SK-N-SH (cell line): ENCODE measurements at regions not wholly inside any gene's neighbourhood (a gene's known extent, or its start where the extent isn't known, plus 50 kb on each side); places are given as distances from the start of the nearest gene placed in this dataset.

Experiments used
- CTCF ChIA-PET: fragments of 300-600, 350-600 bp; formaldehyde crosslinking; extraction: SDS; loops from one replicate; lab custom pipeline; 2021; lab: Yijun Ruan, JAX
- POLR2A ChIA-PET: fragments of 350-600 bp; sonication (Branson Sonifier 250); formaldehyde crosslinking; extraction: SDS; loops from one replicate; lab custom pipeline; 2020; ENCODE audit warnings: antibody characterized with exemption, inconsistent platforms; lab: Yijun Ruan, JAX
- DNase-seq: peaks from one replicate; pipeline ENCODE4 v3.0.0; 2012
- H2AFZ ChIP-seq: fragments of 200-600 bp; sonication (generic); 2 replicates; pipeline ENCODE4 v1.8.1; 2016; ENCODE audit warnings: antibody characterized with exemption, mild to moderate bottlenecking, low read depth
- H3F3A ChIP-seq: fragments of 200-600 bp; sonication (generic); replicated peaks from 2 replicates; pipeline ENCODE3; 2016; ENCODE audit warnings: antibody characterized with exemption, mild to moderate bottlenecking; ENCODE audit not compliant: insufficient read depth
- H3K27ac ChIP-seq, 2 experiments: fragments of 200-500 bp in 1 of 2; fragments of 200-600 bp in 1 of 2; sonication (Bioruptor generic) in 1 of 2; sonication (generic), shearing (Covaris generic) in 1 of 2; 2 replicates each; pipeline versions ENCODE4 v1.5.1 to v1.6.1; 2014 to 2016; ENCODE audit warnings: low read depth in 2 of 2, inconsistent platforms in 1 of 2, low read length in 1 of 2, mild to moderate bottlenecking in 1 of 2, mixed read lengths in 1 of 2
- H3K27me3 ChIP-seq: fragments of 200-600 bp; sonication (generic), shearing (Covaris generic); 2 replicates; pipeline ENCODE4 v1.6.1; 2016; ENCODE audit warnings: mixed run types; ENCODE audit not compliant: insufficient read depth
- H3K36me3 ChIP-seq, 2 experiments: fragments of 200-500 bp in 1 of 2; fragments of 200-600 bp in 1 of 2; sonication (Bioruptor generic) in 1 of 2; sonication (generic) in 1 of 2; replicated peaks in 1 of 2; 2 replicates each; pipeline versions ENCODE3 to v1.5.1; 2014 to 2016; ENCODE audit warnings: low read length in 1 of 2, mild to moderate bottlenecking in 1 of 2; ENCODE audit not compliant: insufficient read depth in 2 of 2, control insufficient read depth in 1 of 2
- H3K4me1 ChIP-seq, 2 experiments: fragments of 200-500 bp in 1 of 2; fragments of 200-600 bp in 1 of 2; sonication (Bioruptor generic) in 1 of 2; sonication (generic), shearing (Covaris generic) in 1 of 2; 2 replicates each; pipeline versions ENCODE4 v1.5.1 to v1.6.1; 2014 to 2016; ENCODE audit warnings: low read depth in 1 of 2, low read length in 1 of 2, mixed run types in 1 of 2; ENCODE audit not compliant: insufficient read depth in 2 of 2, control insufficient read depth in 1 of 2
- H3K4me2 ChIP-seq: fragments of 200-600 bp; sonication (generic), shearing (Covaris generic); 2 replicates; pipeline ENCODE4 v1.6.1; 2017; ENCODE audit warnings: mixed run types
- H3K4me3 ChIP-seq, 2 experiments: fragments of 200-500 bp in 1 of 2; fragments of 200-600 bp in 1 of 2; sonication (Bioruptor generic) in 1 of 2; sonication (generic), shearing (Covaris generic) in 1 of 2; 2 replicates each; pipeline versions ENCODE4 v1.5.1 to v1.8.1; 2014 to 2016; ENCODE audit warnings: low read depth in 2 of 2, inconsistent platforms in 1 of 2, low read length in 1 of 2, mild to moderate bottlenecking in 1 of 2, mixed read lengths in 1 of 2, moderate library complexity in 1 of 2
- H3K79me2 ChIP-seq: fragments of 200-600 bp; sonication (generic); 2 replicates; pipeline ENCODE4 v1.8.1; 2017; ENCODE audit warnings: mild to moderate bottlenecking; ENCODE audit not compliant: insufficient read depth
- H3K9ac ChIP-seq: fragments of 200-600 bp; sonication (generic); 2 replicates; pipeline ENCODE4 v1.6.1; 2017; ENCODE audit warnings: mixed run types
- H3K9me2 ChIP-seq: fragments of 200-600 bp; sonication (generic); 2 replicates; pipeline ENCODE4 v1.6.1; 2017; ENCODE audit warnings: mixed run types
- H3K9me3 ChIP-seq: fragments of 200-600 bp; sonication (generic); 2 replicates; pipeline ENCODE4 v1.6.1; 2017; ENCODE audit warnings: mixed run types, mild to moderate bottlenecking, moderate library complexity
- H4K20me1 ChIP-seq: fragments of 200-600 bp; sonication (generic); 2 replicates; pipeline ENCODE4 v1.6.1; 2017; ENCODE audit warnings: mild to moderate bottlenecking, mixed run types; ENCODE audit not compliant: insufficient read depth
- CHD2 ChIP-seq: fragments of 150-350 bp; IDR thresholded peaks from 2 replicates; pipeline ENCODE4 v1.6.1; 2018; ENCODE audit warnings: low read length; ENCODE audit not compliant: partially characterized antibody
- ELF1 ChIP-seq: IDR thresholded peaks from 2 replicates; pipeline ENCODE4 v1.4.0; 2012
- EP300 ChIP-seq, 2 experiments: IDR thresholded peaks; 2 replicates each; pipeline versions ENCODE4 v1.4.0 to v1.6.1; 2012; ENCODE audit warnings: borderline replicate concordance in 1 of 2, low read depth in 1 of 2, low read length in 1 of 2
- EZH2phosphoT487 ChIP-seq: fragments of 200-600 bp; sonication (generic); IDR thresholded peaks from 2 replicates; pipeline ENCODE4 v1.6.1; 2017; ENCODE audit warnings: low read depth, mixed run types, mild to moderate bottlenecking, antibody characterized with exemption, moderate library complexity, borderline replicate concordance
- FOSL2 ChIP-seq: IDR thresholded peaks from 2 replicates; pipeline ENCODE4 v1.4.0; 2012; ENCODE audit warnings: low read depth, mild to moderate bottlenecking, moderate library complexity, borderline replicate concordance
- GATA2 ChIP-seq: sonication (generic); formaldehyde crosslinking; IDR thresholded peaks from 2 replicates; pipeline ENCODE4 v1.5.0; 2020; ENCODE audit warnings: mild to moderate bottlenecking, missing genetic modification reagents
- JUND ChIP-seq: IDR thresholded peaks from 2 replicates; pipeline ENCODE4 v1.4.0; 2012
- RAD21 ChIP-seq: IDR thresholded peaks from 2 replicates; pipeline ENCODE4 v1.6.1; 2012; ENCODE audit warnings: mild to moderate bottlenecking, low read length
- RCOR1 ChIP-seq: fragments of 150-350 bp; IDR thresholded peaks from 2 replicates; pipeline ENCODE4 v1.6.1; 2017; ENCODE audit warnings: antibody characterized with exemption, low read length
- SIN3A ChIP-seq: IDR thresholded peaks from 2 replicates; pipeline ENCODE4 v1.6.1; 2012; ENCODE audit warnings: low read depth, mild to moderate bottlenecking, low read length, moderate library complexity, borderline replicate concordance
- SMC3 ChIP-seq: IDR thresholded peaks from 2 replicates; pipeline ENCODE4 v1.6.1; 2012; ENCODE audit warnings: low read depth, low read length, improper control_type of control experiment
- TAF1 ChIP-seq: IDR thresholded peaks from 2 replicates; pipeline ENCODE4 v1.6.1; 2012; ENCODE audit warnings: low read depth, mild to moderate bottlenecking, low read length, moderate library complexity, borderline replicate concordance
- TEAD4 ChIP-seq: IDR thresholded peaks from 2 replicates; pipeline ENCODE4 v1.4.0; 2012; ENCODE audit warnings: mild to moderate bottlenecking, borderline replicate concordance; ENCODE audit not compliant: insufficient read depth
- WGBS: methylation state at CpG from one replicate; pipeline ENCODE4 v1.1.6; 2017; ENCODE audit warnings: low lambda C conversion rate; 5-methylcytosine and 5-hydroxymethylcytosine counted together
- TF ChIP-seq, protein P1 (sequence below): fragments of 150-350 bp; IDR thresholded peaks from 2 replicates; pipeline ENCODE4 v1.6.1; 2016; ENCODE audit warnings: mild to moderate bottlenecking, low read depth, low read length
- TF ChIP-seq, protein P2 (sequence below): IDR thresholded peaks from 2 replicates; pipeline ENCODE4 v1.6.1; 2012; ENCODE audit warnings: mild to moderate bottlenecking, low read depth, low read length, moderate library complexity
- TF ChIP-seq, protein P3 (sequence below): fragments of 200-600 bp; sonication (generic); IDR thresholded peaks from 2 replicates; pipeline ENCODE4 v1.6.1; 2017; ENCODE audit warnings: antibody characterized with exemption, mild to moderate bottlenecking, moderate library complexity
- TF ChIP-seq, protein P4 (sequence below): IDR thresholded peaks from 2 replicates; pipeline ENCODE4 v1.4.0; 2012; ENCODE audit warnings: low read depth, borderline replicate concordance

DNA sequence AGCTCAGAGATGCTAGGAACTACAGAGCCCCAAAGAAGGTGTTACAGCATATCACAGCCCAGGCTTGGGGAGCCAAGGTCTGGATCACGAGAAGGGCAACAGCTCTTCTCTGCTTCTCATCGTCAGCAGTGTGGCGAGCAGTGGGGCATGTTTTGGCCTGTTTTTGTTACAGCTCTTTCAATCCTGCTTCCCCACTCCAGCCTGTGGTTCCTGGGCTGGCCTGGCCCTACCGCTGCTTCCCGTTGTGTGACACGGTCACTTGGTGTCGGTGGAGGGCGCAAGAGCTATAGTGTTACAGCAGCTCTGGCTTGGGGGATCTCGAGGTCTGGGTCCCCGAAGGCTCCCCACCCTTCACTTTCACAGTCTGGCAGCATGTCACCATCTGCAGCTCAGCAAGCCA lies 870.2 kb downstream of the CBLN2 start:
- Histone ChIP-seq H3K36me3 (no peaks in the 10 kb centered on the region), H3K9me3 (no peaks in the 10 kb centered on the region), H3F3A (no peaks in the 10 kb centered on the region), H3K4me1 (no peaks in the 10 kb centered on the region), H3K4me3 (no peak overlapping the region), H4K20me1 (no peaks in the 10 kb centered on the region), H3K9ac (no peak overlapping the region), H2AFZ (no peak overlapping the region), H3K27me3 (no peaks in the 10 kb centered on the region), H3K27ac (no peak overlapping the region), H3K9me2 (no peaks in the 10 kb centered on the region), H3K79me2 (no peaks in the 10 kb centered on the region), H3K4me2 (no peak overlapping the region)
- TF ChIP-seq FOSL2 (no peak), RCOR1 (no peak), TAF1 (no peak), CHD2 (no peak), SMC3 (no peak), SIN3A (no peak), TEAD4 (no peak), JUND (no peak)
- TF ChIP-seq, protein P1, sequence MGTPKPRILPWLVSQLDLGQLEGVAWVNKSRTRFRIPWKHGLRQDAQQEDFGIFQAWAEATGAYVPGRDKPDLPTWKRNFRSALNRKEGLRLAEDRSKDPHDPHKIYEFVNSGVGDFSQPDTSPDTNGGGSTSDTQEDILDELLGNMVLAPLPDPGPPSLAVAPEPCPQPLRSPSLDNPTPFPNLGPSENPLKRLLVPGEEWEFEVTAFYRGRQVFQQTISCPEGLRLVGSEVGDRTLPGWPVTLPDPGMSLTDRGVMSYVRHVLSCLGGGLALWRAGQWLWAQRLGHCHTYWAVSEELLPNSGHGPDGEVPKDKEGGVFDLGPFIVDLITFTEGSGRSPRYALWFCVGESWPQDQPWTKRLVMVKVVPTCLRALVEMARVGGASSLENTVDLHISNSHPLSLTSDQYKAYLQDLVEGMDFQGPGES, result no peak
- TF ChIP-seq, protein P2, sequence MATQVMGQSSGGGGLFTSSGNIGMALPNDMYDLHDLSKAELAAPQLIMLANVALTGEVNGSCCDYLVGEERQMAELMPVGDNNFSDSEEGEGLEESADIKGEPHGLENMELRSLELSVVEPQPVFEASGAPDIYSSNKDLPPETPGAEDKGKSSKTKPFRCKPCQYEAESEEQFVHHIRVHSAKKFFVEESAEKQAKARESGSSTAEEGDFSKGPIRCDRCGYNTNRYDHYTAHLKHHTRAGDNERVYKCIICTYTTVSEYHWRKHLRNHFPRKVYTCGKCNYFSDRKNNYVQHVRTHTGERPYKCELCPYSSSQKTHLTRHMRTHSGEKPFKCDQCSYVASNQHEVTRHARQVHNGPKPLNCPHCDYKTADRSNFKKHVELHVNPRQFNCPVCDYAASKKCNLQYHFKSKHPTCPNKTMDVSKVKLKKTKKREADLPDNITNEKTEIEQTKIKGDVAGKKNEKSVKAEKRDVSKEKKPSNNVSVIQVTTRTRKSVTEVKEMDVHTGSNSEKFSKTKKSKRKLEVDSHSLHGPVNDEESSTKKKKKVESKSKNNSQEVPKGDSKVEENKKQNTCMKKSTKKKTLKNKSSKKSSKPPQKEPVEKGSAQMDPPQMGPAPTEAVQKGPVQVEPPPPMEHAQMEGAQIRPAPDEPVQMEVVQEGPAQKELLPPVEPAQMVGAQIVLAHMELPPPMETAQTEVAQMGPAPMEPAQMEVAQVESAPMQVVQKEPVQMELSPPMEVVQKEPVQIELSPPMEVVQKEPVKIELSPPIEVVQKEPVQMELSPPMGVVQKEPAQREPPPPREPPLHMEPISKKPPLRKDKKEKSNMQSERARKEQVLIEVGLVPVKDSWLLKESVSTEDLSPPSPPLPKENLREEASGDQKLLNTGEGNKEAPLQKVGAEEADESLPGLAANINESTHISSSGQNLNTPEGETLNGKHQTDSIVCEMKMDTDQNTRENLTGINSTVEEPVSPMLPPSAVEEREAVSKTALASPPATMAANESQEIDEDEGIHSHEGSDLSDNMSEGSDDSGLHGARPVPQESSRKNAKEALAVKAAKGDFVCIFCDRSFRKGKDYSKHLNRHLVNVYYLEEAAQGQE, result no peak
- TF ChIP-seq, protein P3, sequence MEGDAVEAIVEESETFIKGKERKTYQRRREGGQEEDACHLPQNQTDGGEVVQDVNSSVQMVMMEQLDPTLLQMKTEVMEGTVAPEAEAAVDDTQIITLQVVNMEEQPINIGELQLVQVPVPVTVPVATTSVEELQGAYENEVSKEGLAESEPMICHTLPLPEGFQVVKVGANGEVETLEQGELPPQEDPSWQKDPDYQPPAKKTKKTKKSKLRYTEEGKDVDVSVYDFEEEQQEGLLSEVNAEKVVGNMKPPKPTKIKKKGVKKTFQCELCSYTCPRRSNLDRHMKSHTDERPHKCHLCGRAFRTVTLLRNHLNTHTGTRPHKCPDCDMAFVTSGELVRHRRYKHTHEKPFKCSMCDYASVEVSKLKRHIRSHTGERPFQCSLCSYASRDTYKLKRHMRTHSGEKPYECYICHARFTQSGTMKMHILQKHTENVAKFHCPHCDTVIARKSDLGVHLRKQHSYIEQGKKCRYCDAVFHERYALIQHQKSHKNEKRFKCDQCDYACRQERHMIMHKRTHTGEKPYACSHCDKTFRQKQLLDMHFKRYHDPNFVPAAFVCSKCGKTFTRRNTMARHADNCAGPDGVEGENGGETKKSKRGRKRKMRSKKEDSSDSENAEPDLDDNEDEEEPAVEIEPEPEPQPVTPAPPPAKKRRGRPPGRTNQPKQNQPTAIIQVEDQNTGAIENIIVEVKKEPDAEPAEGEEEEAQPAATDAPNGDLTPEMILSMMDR, result no peak
- ChIA-PET POLR2A (no interaction called here), CTCF (no interaction called here)
- 76% methylated on average over 10 of the region's 10 CpGs for WGBS
- no peak for DNase-seq

DNA sequence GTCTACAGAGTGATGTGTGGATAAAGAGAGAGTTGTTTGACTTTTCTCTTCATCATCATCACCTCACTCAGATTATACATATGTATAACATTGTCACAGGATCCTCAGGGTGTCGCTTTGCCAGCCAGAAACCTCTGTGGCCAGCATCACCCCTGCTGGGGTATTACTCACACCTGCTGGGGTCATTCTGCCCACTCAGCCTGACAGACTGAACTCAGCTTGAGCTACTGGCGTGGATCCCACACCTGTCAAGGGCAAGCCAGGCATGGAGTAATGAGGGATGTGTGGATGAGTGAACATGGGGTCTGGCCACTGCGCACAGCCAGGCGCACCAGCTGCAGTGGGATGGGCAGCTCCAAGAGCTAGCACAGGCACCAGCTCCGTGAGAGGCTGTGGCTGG lies 870.6 kb downstream of the CBLN2 start:
- Histone ChIP-seq H3K27me3 (no peaks in the 10 kb centered on the region), H3K9ac (no peak overlapping the region), H3K9me3 (no peaks in the 10 kb centered on the region), H3F3A (no peaks in the 10 kb centered on the region), H3K36me3 (no peaks in the 10 kb centered on the region), H3K9me2 (no peaks in the 10 kb centered on the region), H3K4me1 (no peaks in the 10 kb centered on the region), H3K4me2 (no peak overlapping the region), H4K20me1 (no peaks in the 10 kb centered on the region), H3K27ac (no peak overlapping the region), H3K79me2 (no peaks in the 10 kb centered on the region), H3K4me3 (no peak overlapping the region), H2AFZ (no peak overlapping the region)
- ChIA-PET CTCF (no interaction called here), POLR2A (no interaction called here)
- no peak for DNase-seq
- 62% methylated on average over 3 of the region's 5 CpGs for WGBS
- TF ChIP-seq GATA2 (CRISPR knock-in tag), result no peak
- TF ChIP-seq TAF1, result no peak
- TF ChIP-seq, protein P2, result no peak
- no peak for TF ChIP-seq EZH2phosphoT487
- TF ChIP-seq, protein P4, sequence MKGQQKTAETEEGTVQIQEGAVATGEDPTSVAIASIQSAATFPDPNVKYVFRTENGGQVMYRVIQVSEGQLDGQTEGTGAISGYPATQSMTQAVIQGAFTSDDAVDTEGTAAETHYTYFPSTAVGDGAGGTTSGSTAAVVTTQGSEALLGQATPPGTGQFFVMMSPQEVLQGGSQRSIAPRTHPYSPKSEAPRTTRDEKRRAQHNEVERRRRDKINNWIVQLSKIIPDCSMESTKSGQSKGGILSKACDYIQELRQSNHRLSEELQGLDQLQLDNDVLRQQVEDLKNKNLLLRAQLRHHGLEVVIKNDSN, result no peak
- TF ChIP-seq ELF1, result no peak
- no peak for TF ChIP-seq RAD21
- TF ChIP-seq EP300 (IDR thresholded peaks at IDR 0.05; ENCODE audit: borderline replicate concordance in 1 of 2, low read depth in 1 of 2, low read length in 1 of 2), result no peak
- no peak for TF ChIP-seq RCOR1
